GM21717 (cell line): ENCODE measurements at regions not wholly inside any gene's neighbourhood (a gene's known extent, or its start where the extent isn't known, plus 50 kb on each side); places are given as distances from the start of the nearest gene placed in this dataset.

Source experiments
- ATAC-seq: cut with Tn5 transposase; IDR thresholded peaks from one replicate; pipeline ENCODE4 v1.9.1; 2021; ENCODE audit warnings: mild to moderate bottlenecking, moderate library complexity; ENCODE audit not compliant: unreplicated experiment

GRCh38 chr18:47417807-47418206 lies 166.3 kb upstream of the SKOR2 start:
- no peak for ATAC-seq

GRCh38 chr18:47415881-47416280 lies 164.4 kb upstream of the SKOR2 start:
- no peak for ATAC-seq

- ATAC-seq, result no peak
Observed at GRCh38 chr18:47413327-47413726, 161.9 kb upstream of the SKOR2 start.

GRCh38 chr18:47412924-47413323 lies 161.5 kb upstream of the SKOR2 start:
- ATAC-seq, result no peak

GRCh38 chr18:47411159-47411558 lies 159.7 kb upstream of the SKOR2 start:
- ATAC-seq, result no peak

- no peak for ATAC-seq
Observed at GRCh38 chr18:47410139-47410538, 158.7 kb upstream of the SKOR2 start.

- ATAC-seq, result no peak
Observed at GRCh38 chr18:47409519-47409918, 158.1 kb upstream of the SKOR2 start.

- ATAC-seq, result no peak
Observed at GRCh38 chr18:47407736-47408135, 156.3 kb upstream of the SKOR2 start.

GRCh38 chr18:47404845-47405244 lies 153.4 kb upstream of the SKOR2 start:
- no peak for ATAC-seq

GRCh38 chr18:47403949-47404348 lies 152.5 kb upstream of the SKOR2 start:
- no peak for ATAC-seq

GRCh38 chr18:47403317-47403716 lies 151.9 kb upstream of the SKOR2 start:
- no peak for ATAC-seq

- no peak for ATAC-seq
Observed at GRCh38 chr18:47399475-47399874, 148.0 kb upstream of the SKOR2 start.

- no peak for ATAC-seq
Observed at GRCh38 chr18:47397671-47398319, 146.3 kb upstream of the SKOR2 start.

GRCh38 chr18:47391665-47392064 lies 140.2 kb upstream of the SKOR2 start:
- no peak for ATAC-seq

GRCh38 chr18:47390410-47391024 lies 139.1 kb upstream of the SKOR2 start:
- no peak for ATAC-seq

- no peak for ATAC-seq
Observed at GRCh38 chr18:47389210-47389609, 137.8 kb upstream of the SKOR2 start.

GRCh38 chr18:47387864-47388263 lies 136.4 kb upstream of the SKOR2 start:
- no peak for ATAC-seq

GRCh38 chr18:47383729-47384128 lies 132.3 kb upstream of the SKOR2 start:
- ATAC-seq, result no peak

GRCh38 chr18:47381975-47382570 lies 130.6 kb upstream of the SKOR2 start:
- ATAC-seq, result no peak

GRCh38 chr18:47380153-47380552 lies 128.7 kb upstream of the SKOR2 start:
- no peak for ATAC-seq

- no peak for ATAC-seq
Observed at GRCh38 chr18:47373465-47373864, 122.0 kb upstream of the SKOR2 start.

- no peak for ATAC-seq
Observed at GRCh38 chr18:47370052-47370451, 118.6 kb upstream of the SKOR2 start.
